DND-41 (cell line): ENCODE measurements at regions not wholly inside any gene's neighbourhood (a gene's known extent, or its start where the extent isn't known, plus 50 kb on each side); places are given as distances from the start of the nearest gene placed in this dataset.

Experiments
- ATAC-seq: fragments of 200-7000 bp; cut with Tn5 transposase; 3 replicates; pipeline ENCODE4 v1.9.1; 2021; ENCODE audit warnings: low read depth; ENCODE audit not compliant: insufficient read depth
- DNase-seq: peaks from one replicate; pipeline ENCODE4 v3.0.0-alpha.2; 2020
- H2AFZ ChIP-seq: 2 replicates; pipeline ENCODE4 v1.6.0; 2012; ENCODE audit warnings: low read depth, low read length
- H3K27ac ChIP-seq: 2 replicates; pipeline ENCODE4 v1.5.1; 2012; ENCODE audit warnings: low read length, inconsistent platforms
- H3K27me3 ChIP-seq: fragments of 200-600 bp; sonication (generic); 2 replicates; pipeline ENCODE4 v1.6.0; 2012; ENCODE audit warnings: low read length, mild to moderate bottlenecking, inconsistent platforms; ENCODE audit not compliant: insufficient read depth, poor library complexity
- H3K36me3 ChIP-seq: 2 replicates; pipeline ENCODE4 v1.5.1; 2012; ENCODE audit warnings: low read length, inconsistent platforms; ENCODE audit not compliant: insufficient read depth
- H3K4me1 ChIP-seq: 2 replicates; pipeline ENCODE4 v1.5.1; 2012; ENCODE audit warnings: mild to moderate bottlenecking, low read length; ENCODE audit not compliant: insufficient read depth
- H3K4me2 ChIP-seq: 2 replicates; pipeline ENCODE4 v1.6.0; 2012; ENCODE audit warnings: mild to moderate bottlenecking, moderate library complexity, low read length, inconsistent platforms; ENCODE audit not compliant: insufficient read depth
- H3K4me3 ChIP-seq, 2 experiments: fragments of 200-600 bp in 1 of 2; shearing (Covaris generic) in 1 of 2; 2 replicates each; pipeline ENCODE4 v1.5.1; 2012 to 2016; ENCODE audit warnings: inconsistent platforms in 2 of 2, low read length in 2 of 2, mild to moderate bottlenecking in 2 of 2, low read depth in 1 of 2, moderate library complexity in 1 of 2
- H3K79me2 ChIP-seq: 2 replicates; pipeline ENCODE4 v1.6.0; 2012; ENCODE audit warnings: low read length, inconsistent platforms; ENCODE audit not compliant: insufficient read depth
- H3K9ac ChIP-seq: 2 replicates; pipeline ENCODE4 v1.6.0; 2012; ENCODE audit warnings: low read depth, mild to moderate bottlenecking, inconsistent platforms, low read length, moderate library complexity
- H3K9me3 ChIP-seq: 2 replicates; pipeline ENCODE4 v1.5.1; 2012; ENCODE audit warnings: low read length, moderate library complexity, mild to moderate bottlenecking, inconsistent platforms; ENCODE audit not compliant: insufficient read depth, severe bottlenecking
- H4K20me1 ChIP-seq: 2 replicates; pipeline ENCODE4 v1.6.0; 2012; ENCODE audit warnings: low read length; ENCODE audit not compliant: insufficient read depth
- EZH2 ChIP-seq: IDR thresholded peaks from 3 replicates; pipeline ENCODE4 v1.6.1; 2012; ENCODE audit warnings: borderline replicate concordance, low read depth, mild to moderate bottlenecking, moderate library complexity, low read length, inconsistent platforms; ENCODE audit not compliant: severe bottlenecking
- TF ChIP-seq, protein P1 (sequence below): IDR thresholded peaks from 2 replicates; pipeline ENCODE4 v1.5.1; 2012; ENCODE audit warnings: borderline replicate concordance, low read length, moderate library complexity, mild to moderate bottlenecking; ENCODE audit not compliant: poor library complexity, severe bottlenecking; ENCODE audit errors: extremely low read depth

DNA sequence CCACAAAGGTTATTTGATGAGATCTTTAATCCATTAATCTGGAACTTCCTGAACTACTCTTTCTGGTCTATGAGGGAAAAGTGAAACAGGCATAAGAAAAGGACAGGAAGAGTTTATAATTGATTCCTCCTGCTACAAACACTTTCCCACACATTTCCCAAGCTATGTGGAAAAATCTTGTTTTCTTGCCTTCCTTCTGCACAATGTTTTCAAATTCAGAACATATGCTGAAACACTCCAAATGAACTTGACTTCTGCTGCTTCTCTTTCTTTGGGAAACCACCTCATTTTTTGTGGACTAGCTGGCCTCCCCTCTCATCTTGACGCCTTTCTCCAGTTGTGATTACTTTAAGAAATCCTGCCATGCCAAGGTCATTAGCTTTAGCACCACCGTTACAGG lies 100.7 kb upstream of the PTPRG start:
- Histone ChIP-seq H4K20me1 (no peaks in the 10 kb centered on the region), H3K9ac (no peak overlapping the region), H3K36me3 (no peaks in the 10 kb centered on the region), H3K4me1 (no peaks in the 10 kb centered on the region), H3K79me2 (no peaks in the 10 kb centered on the region), H3K27ac (no peak overlapping the region), H3K4me2 (no peak overlapping the region), H2AFZ (no peak overlapping the region), H3K27me3 (no peaks in the 10 kb centered on the region), H3K4me3 (no peak overlapping the region), H3K9me3 (no peaks in the 10 kb centered on the region)
- ATAC-seq (no peak), DNase-seq (no peak)
- TF ChIP-seq EZH2: no peak
- TF ChIP-seq, protein P1, sequence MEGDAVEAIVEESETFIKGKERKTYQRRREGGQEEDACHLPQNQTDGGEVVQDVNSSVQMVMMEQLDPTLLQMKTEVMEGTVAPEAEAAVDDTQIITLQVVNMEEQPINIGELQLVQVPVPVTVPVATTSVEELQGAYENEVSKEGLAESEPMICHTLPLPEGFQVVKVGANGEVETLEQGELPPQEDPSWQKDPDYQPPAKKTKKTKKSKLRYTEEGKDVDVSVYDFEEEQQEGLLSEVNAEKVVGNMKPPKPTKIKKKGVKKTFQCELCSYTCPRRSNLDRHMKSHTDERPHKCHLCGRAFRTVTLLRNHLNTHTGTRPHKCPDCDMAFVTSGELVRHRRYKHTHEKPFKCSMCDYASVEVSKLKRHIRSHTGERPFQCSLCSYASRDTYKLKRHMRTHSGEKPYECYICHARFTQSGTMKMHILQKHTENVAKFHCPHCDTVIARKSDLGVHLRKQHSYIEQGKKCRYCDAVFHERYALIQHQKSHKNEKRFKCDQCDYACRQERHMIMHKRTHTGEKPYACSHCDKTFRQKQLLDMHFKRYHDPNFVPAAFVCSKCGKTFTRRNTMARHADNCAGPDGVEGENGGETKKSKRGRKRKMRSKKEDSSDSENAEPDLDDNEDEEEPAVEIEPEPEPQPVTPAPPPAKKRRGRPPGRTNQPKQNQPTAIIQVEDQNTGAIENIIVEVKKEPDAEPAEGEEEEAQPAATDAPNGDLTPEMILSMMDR: no peak

DNA sequence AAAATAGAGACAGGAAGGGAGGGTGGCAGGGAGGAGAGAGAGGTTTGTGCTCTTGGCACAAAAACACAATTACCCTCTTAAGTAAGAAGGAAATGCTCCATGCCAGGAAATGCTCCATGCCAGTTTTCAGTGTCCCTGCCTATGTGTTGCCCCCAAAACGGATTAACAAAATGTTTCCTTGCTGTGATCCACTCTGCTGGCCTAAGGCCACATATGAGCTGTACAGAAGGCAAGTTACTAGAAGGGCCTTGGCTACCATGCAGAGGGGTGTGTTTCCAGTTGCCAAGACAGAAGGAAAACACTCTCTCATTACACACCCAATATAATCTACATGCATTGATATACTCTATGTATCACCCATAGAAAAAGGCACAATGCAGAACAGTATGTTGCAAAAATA lies 98.2 kb upstream of the PTPRG start:
- TF ChIP-seq, protein P1: no peak
- TF ChIP-seq EZH2: no peak
- no peaks in the 10 kb centered on the region for H3K27me3 ChIP-seq
- DNase-seq: no peak
- H4K20me1 ChIP-seq: no peaks in the 10 kb centered on the region
- H3K9me3 ChIP-seq: no peaks in the 10 kb centered on the region
- H3K4me2 ChIP-seq: no peak overlapping the region
- no peak overlapping the region for H3K9ac ChIP-seq
- no peak overlapping the region for H3K27ac ChIP-seq
- no peak for ATAC-seq
- H3K79me2 ChIP-seq: no peaks in the 10 kb centered on the region
- no peak overlapping the region for H2AFZ ChIP-seq
- H3K36me3 ChIP-seq: no peaks in the 10 kb centered on the region
- H3K4me1 ChIP-seq: no peaks in the 10 kb centered on the region
- no peak overlapping the region for H3K4me3 ChIP-seq

DNA sequence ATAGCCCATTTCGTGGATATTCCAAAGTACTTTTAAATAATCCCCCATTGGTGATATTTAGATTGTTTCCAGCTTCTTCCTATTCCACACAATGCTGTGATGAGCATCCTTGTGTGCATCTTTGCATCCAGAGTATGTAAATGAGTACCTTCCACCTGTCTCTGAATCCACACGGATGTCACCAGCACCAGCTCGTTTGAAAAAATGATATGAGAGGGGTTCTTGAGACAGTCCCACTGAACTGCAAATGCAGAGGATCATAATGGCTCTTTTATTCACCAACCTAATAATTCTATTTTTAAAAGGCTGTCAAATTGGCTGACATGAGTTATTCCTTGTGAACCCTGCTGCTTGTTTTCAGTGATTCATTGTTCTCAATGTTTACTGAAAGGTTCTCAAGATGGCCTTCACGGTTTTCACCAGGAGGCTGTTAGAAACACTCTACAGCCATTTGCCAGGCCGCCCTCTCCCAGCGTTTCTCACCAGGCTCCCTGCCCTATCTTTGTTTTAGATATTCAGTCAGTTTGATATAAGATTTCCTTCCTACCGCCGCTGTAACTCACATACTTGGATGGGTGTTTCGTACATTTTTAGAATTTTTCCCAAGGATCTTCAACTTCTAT lies 96.7 kb upstream of the PTPRG start:
- no peak for DNase-seq
- TF ChIP-seq, protein P1: no peak
- no peak for TF ChIP-seq EZH2

More for the DNA sequence above, 96.7 kb upstream of the PTPRG start:
- Histone ChIP-seq H3K4me3 (no peak overlapping the region), H3K4me2 (no peak overlapping the region), H3K27ac (no peak overlapping the region), H3K79me2 (no peaks in the 10 kb centered on the region), H2AFZ (no peak overlapping the region), H4K20me1 (no peaks in the 10 kb centered on the region), H3K9ac (no peak overlapping the region), H3K27me3 (no peaks in the 10 kb centered on the region), H3K36me3 (no peaks in the 10 kb centered on the region), H3K9me3 (no peaks in the 10 kb centered on the region), H3K4me1 (no peaks in the 10 kb centered on the region)
- ATAC-seq: no peak
